GM21528 (cell line): ENCODE measurements at regions not wholly inside any gene's neighbourhood (a gene's known extent, or its start where the extent isn't known, plus 50 kb on each side); places are given as distances from the start of the nearest gene placed in this dataset.
"Not testable (repeated sequence)": the region's sequence is repeated elsewhere in the genome, so short reads cannot be mapped to it uniquely, and the experiment has no call there.

Source experiments
- ATAC-seq: cut with Tn5 transposase; IDR thresholded peaks from one replicate; pipeline ENCODE4 v1.9.1; 2021; ENCODE audit warnings: mild to moderate bottlenecking, moderate library complexity; ENCODE audit not compliant: unreplicated experiment, low FRiP score

DNA sequence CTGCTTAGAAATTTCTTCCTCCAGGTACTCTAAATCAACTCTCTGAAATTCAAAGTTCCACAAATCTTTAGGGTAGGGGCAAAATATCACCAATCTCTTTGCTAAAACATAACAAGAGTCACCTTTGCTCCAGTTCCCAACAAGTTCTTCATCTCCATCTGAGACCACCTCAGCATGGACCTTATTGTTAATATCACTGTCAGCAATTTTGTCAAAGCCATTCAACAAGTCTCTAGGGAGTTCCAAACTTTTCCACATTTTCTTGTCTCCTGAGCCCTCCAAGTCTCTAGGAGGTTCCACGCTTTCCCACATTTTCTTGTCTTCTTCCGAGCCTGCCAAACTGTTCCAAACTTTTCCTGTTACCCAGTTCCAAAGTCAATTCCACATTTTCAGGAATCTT lies 255.9 kb downstream of the TDRD15 start:
- not testable (repeated sequence) for ATAC-seq

DNA sequence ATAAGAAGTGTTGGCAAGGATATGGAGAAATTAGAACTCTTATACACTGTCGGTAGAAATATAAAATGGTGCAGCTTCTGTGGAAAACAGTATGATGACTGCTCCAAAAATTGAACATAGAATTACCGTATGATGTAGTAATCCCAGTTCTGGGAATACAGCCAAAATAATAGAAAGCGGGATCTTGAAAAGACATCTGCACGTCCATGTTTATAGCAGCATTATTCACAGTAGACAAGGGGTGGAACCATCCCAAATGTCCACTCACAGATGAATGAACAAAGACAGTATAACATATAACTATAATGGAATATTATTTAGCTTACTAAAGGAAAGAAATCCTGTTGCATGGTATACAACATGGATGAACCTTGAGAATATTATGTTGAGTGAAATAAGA lies 257.7 kb downstream of the TDRD15 start:
- no peak for ATAC-seq

DNA sequence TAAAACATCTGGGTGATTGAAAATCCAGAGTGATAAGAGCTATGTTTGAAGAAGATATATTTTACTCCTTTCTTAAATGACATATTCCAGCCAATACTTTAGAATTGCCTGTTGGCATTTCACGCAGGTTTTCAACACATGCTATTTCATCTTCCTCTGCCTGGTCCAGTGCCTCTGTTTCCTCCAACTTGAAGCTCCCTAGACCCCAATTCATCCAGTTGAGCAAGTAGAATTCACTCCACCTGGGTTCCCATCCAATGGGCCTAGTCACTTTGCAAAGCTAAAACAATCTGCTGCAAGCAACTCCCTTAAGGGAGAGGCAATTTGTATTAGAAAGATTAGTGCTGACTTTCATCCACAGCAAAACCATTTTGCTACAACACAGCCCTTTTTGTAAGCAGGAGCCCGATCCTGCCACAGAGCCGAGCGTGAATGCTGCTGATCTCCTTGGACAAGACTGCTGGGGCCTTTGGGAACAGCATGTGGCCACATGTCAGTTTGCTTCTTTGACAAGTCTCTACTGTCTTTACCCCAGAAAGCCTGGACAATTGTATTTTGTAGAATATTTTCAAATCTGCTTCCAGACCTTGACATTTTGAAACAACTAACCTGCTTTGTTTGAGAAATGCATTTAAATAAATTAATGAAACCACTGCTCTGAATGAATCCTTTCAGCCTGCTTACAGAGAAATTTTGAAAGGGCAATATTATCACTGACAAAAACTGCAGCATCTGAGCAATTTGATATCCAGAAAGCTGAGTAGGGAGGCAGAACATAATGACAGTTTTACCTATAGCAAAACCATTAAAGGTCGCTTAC lies 259.1 kb downstream of the TDRD15 start:
- ATAC-seq: no peak

DNA sequence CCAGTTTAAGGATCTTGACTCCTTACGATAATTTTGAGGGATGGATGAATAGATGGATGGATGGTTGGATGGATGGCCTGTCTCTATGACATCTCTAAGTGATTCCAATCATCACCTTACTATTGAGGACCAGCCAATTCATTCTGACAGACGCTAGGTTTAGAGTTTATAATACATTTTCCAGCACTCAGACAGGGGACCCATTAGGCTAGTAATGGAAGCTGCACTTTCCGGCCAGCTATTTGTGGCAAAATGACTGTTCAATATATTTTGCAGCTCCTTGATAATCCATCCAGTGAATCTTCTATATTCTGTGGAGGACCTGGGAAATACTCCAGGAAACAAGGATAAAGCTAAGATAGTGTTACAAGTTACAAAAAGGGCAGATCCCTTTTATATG lies 262.9 kb downstream of the TDRD15 start:
- no peak for ATAC-seq

DNA sequence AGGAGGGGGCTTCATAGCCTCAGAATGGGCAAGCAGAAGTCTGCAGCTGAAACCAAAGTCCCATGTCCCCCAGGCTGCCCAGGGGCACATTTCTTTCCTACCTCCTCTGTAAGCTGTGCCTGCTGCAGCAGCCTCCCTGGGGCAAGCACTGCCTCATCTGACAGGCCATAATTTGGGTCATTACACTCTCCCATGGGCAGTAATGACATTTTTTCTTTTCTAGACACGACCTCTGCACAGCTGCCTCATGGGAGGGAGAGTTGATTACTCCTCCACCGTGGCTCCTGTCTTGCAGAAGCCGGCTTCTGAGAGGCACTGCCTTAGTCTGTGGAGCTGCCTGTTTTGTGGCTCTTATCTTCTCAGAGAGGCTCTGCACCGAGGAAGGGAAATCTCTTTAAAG lies 268.9 kb downstream of the TDRD15 start:
- no peak for ATAC-seq

DNA sequence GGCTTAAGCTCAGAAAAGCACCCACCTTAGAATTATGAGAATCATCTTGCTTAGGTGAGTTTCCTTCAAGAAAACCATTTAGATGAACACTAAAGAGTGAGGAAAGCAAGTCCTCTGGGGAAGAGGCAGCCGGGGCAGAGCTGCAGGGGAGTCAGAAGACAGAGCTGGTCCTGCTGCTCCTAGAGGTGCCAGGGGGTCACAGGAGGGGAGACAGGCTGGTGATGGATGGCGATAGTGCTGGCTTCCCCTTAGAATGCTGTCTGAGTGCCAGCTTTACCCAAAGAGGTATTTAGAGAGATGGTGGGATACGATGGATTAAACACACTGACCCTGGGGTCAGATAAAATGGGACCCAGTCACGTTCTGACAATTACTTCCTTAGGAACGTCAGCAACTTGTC lies 269.4 kb downstream of the TDRD15 start:
- ATAC-seq: no peak

DNA sequence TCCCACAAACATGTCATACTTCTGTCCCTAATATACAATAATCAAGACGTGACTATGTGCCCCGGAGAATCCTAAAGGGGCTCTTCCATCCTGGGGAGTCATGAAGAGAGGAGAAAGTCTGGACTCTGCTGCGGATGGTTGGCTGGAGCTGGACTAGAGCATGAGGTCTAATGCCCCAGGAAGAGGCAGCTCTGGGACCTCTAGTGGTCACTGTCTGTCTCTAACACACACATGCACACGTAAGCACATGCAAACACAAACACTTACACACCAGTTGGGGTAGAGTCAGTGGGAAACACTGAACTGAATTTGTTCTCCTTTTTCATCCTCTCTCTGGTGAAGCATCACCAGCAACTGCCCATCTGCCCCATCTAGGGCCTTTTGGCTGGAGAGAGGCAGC lies 271.6 kb downstream of the TDRD15 start:
- ATAC-seq: no peak

DNA sequence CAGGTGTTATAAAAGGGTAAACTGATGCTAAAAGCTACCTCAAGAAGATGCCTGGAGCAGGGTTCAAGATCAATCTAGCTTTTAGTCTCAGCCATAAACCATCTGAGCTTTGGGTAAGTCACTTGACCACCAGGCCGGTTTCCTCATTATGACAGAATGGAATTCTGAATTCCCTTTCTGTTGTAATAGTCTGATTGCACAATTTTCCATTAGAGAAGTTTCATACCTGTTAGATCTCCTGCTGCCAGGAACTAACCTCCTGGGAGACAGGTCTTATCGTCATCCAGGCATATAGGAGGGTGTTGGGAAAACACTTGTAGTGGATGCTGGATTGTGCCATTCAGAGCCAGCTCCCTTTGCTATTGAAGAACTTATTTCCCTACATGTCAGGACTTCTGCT lies 272.5 kb downstream of the TDRD15 start:
- ATAC-seq: no peak

DNA sequence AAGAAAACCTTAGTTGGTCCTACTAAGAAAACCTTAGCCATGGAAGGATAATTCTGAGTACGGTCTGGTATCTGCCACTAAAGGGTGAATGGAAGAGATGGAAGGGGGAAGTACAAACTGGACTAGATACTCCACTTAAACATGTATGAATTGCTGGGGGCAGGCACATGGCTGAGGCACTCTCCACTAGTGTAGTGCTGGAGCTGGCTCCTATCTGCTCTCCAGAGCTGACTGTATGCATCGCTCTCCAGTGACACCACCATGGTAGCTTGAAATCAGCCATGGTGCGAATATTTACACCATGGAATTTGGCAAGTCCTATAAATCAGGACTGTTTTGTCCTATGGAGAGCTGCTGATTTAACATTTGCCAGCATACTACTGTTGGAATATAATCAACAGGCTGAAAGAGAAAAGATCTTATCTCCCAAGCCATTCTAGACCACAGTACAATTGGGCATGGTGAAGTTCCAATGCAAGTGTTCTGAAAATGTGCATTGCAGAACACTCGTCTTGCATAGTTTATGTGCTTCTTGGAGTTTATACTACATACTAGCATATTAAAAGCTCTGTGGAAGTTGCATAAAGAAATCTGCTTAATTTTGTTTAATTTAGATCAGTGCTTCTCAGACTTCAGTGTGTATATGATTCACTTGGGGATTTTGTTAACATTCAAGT lies 277.4 kb downstream of the TDRD15 start:
- no peak for ATAC-seq

DNA sequence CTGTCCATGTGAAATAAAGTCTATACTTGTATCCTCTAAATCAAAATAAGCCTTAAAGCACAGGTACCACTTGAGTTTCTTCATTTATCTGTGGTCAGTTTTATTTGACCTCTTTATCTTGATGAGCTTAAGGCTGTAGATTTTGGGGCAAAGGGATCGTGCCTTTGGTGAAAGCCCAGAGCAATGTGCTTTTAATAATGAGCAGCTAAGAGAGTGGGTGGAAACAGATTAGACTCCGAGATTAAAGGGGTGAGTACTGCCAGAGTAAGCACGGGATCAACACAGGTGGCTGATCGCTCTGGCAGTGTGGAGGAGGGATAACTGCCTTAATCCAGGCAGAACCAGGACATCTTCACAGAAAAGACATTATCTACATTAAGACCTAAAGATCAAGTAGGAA lies 280.4 kb downstream of the TDRD15 start:
- ATAC-seq: no peak

DNA sequence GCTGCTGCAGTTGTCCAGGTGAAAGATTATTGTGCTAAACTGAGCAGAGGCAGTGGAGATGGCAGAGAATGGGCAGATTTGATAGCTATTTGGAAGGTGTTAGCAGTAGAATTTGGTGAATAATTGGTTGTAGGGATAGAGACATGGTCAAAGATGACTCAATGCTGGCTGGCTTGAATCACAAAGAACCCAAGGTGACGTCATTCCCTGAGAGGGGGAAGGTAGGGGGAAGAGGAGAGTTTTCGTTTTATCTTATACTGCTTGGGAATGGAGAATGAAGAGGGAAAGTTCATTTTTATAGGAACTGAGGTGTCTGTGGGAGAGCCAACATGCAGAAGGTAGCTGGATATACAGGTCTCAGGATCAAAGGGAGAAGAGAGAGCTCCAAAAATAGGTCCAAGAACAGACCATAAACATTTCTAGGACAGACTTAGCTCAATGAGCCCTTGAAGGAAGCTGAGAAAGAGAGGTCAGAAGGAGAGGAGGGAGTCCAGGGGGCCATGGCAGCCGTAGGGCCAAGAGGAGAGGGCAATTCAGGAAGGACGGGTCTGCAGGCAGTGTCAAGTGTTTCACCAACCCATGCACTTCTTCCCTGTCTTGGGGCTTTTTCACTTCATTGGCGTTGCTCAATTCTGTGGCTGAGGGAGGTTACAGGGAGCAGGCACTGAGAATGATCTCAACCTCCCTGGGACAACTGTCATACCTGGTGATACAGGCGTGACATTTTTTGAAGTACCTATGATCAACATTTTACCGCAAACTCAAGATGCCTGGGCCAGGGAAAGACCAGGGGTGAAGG lies 281.3 kb downstream of the TDRD15 start:
- no peak for ATAC-seq

DNA sequence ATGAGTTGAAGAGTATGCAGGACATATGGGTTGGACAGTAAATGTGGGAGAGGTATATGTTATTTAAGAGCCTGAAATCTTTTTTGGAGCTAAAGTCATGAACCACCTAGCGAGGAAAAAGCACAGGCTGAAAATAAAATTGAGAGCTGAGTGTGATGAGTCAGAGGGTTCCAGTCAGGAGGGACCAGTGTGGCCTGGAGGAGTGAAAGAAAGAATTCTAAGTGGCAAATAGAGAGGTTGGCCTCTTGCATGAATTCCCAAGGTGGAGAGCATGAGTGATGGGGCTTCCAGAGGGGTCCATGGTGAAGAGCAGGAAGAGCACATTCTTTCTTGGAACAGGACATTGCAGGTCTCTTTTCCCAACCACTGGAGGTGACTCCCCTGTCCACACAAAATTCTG lies 282.6 kb downstream of the TDRD15 start:
- no peak for ATAC-seq

DNA sequence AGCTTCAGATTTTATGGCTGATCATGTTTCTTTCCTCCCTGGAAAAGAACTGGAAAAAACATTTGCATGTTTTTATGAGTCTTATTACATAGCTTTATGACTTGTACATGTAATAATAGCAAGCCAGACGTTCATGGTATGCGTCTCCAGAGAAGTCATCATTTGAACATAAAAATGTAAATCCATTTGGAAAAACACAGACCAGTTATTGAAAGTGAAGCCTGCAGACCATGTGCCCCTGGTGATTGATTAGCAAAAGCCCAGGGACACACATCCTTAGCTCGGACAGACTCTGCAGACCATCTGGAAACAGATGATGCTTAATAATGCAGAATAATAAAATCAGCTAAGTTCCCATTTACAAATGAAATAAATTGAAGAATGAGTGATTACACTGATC lies 283.1 kb downstream of the TDRD15 start:
- ATAC-seq: no peak

DNA sequence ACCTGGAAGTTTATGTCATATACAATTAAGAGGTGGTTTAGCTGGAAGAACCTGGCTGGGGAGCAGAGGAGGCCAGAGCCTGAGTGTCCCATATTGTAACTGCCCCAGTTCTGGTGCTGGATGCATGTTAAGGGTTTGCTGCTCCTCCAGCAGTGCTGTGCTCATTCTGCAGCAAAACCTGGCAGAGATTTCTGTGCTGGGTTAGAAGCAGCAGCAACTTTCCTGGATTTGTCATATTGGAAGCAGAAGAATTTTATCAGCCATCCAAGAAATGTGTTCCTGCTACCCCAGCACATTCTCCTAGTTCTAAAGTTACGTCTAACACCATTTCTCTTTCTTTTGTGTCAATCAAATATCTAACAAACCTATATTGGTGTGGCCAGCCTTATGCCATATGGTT lies 284.1 kb downstream of the TDRD15 start:
- no peak for ATAC-seq

DNA sequence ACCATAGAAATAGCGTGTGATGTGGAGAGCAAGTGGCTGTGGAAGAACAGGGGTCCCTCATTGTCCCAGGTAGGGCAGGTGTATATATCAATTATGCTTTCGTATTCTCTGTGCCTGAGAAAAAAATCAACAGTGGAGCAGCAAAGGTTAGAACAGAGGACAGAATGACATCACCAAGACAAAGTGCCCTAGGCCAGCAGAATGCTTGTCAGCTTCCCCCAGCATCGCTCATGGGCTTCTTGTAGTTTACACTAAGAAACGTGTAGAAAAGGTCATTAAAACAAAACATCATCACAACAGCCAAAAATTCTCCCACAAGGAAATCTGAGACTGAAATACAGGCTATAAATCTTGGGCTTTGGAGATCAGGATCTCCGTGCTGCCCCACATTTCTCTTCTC lies 288.0 kb downstream of the TDRD15 start:
- no peak for ATAC-seq

DNA sequence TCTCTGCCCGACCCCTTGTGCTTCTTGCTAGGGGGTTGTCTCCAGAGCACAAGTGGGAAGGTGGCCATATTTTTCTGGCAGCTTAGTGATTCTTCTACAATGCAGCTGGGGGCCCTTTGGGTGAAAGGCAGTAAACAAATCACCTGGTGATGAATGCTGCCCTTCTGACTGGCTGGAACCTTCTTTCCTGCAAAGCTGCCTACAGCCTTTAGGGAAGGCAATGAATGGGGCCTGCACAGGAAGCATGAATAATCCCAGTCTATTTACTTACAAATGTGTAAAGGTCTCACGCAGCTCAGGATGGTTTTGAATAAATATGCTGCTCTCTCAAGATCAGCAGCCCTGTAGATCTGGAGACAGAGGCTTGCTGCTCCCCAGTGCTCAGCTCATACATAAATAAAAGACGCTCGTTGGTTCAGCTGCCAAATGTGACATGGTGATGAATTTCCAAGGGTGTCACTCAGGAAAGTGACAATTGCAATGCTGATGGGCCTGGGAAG lies 289.2 kb downstream of the TDRD15 start:
- no peak for ATAC-seq

DNA sequence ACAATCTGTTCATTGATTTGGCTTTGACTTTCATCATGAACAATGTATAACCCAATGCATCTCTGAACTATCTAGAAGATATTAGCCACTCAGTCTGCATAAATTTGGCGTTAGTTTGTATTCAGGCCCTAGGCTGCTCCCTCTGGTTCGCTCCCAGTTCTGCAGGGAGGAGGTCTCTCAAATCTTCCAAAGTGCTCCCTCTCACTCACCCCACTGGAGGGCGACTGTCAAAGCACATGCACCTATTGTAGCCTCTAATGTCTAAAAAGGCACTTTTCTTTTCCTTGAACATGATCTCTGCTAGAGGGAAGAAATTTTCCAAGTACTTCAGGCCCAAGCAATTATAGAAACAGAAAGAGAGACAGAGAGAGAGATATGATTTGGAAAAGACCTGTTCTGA lies 291.5 kb downstream of the TDRD15 start:
- no peak for ATAC-seq

DNA sequence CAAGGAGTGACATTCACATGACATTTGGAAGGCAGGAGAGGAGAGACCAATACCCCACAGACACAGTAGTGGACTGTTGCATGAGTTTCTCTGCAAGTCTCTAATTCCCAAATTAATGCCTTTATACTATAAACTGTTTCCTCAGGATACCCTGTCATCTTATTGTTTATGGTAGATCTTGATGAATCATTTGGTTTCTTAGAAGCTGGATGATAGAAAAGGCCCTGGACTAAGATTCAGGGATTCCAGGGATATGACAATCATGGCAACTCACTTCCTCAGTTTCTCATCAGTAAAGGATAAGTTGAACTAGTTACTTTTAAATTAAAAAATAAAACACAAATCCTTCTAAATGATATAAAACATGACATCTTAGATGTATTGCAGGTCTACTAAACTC lies 292.5 kb downstream of the TDRD15 start:
- no peak for ATAC-seq

DNA sequence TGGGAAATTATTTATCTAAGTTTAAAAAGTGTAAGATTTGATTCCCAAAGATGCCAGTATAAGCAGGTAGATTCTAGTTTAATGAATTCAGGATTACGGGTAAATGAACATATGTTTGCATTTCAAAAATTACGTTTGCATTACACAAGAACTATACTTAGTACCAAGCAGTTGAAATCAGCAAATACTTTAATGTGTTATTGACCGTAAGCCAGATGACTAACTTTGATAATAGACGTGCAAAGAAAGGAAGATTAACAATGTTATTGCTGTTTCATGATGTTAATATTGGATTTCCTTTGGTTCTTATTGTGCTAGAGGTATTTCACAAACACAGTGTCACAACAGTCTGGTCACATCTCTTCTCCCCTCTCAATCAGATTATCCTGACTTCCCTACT lies 294.7 kb downstream of the TDRD15 start:
- no peak for ATAC-seq

DNA sequence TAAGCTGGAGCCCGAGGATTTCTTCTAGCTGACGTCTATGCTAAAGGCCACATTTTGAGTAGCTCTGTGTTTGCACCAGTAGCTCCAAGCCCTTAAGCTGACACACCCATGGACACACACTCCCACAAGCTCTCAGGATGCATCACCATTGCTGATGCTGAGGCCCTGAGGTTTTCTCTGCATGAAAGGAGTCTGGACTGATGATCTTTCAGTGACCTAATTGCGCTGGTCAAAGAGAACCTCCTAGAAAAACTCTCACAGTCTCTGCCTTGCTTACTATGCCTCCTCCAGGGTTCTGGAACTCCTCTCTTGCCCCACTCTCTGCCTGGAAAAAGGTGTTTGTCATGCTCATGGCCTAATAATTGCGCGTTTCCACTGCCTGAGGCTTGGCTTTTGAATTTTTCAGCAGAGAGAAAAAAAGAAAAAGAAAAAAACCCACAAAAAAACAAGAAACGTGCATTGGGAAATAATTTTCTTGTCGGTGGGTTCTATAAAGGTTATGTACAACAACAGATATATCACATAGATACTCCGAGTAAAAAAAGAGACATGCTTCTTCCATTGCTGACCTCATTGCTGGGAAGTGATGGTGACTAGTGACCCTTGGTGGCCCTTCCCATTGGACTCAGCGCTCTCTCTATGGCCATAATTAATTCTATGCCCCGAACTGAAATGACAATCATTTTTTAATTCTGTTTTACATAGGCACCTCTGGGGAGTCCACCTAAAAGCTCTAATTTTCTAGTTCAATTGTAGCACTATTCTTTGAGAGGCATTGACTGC lies 297.0 kb downstream of the TDRD15 start:
- no peak for ATAC-seq
